Activated T-cell treated with anti-CD3 and anti-CD28 coated beads for 1 hour (primary cell): ENCODE measurements at regions not wholly inside any gene's neighbourhood (a gene's known extent, or its start where the extent isn't known, plus 50 kb on each side); places are given as distances from the start of the nearest gene placed in this dataset.

Source experiments
- DNase-seq: peaks from one replicate; pipeline ENCODE4 v3.0.0-alpha.2; 2020; ENCODE audit warnings: low read depth

GRCh38 chr22:48894064-48894671 is 933.5 kb downstream of the BRD1 start:
- no peak for DNase-seq

- no peak for DNase-seq
Observed at GRCh38 chr22:48893288-48894063, 934.2 kb downstream of the BRD1 start.

- no peak for DNase-seq
Observed at GRCh38 chr22:48892578-48893287, 934.9 kb downstream of the BRD1 start.

DNA sequence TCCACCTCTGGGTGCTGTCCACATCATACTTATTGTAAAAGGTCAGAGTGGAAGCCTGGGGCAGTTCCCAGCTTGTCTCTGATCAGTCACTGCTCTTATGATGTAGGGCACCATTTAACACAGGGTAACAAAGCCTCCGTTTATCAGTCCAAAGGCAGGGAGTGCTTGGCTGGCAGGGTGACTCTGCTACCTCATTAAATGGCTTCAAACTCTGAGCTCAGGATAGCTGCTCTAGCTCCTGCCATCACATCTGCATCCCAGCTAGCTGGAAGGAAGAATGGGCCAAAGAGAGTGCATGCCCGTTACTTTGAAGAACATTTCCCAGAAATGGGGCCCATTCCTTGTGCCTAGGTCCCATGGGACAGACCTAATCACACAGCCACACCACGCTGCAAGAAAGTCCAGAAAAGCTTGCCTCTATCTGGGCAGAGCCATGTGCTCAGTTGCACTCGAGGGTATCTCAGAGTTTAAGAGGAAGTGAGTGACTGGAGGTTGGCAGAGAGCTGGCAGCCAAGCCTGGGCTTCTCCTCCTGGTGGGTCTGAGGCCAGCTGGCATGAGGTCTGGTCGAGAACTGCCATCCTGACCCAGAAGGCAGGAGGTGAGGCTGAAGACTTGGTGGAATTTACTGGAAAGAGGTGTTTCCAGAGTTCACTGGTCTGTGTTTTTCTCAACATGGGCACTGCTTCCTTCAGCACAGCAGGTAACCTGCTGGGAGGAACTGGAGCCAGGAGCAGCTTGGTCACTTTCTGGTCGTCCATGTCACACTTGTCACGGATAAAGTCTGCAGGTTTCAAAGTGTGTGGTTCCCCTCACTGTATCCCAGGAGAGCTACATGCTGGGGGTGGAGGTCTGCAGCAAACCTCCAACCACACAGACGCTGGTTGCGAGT is 935.7 kb downstream of the BRD1 start:
- no peak for DNase-seq

GRCh38 chr22:48890693-48891554 is 936.7 kb downstream of the BRD1 start:
- no peak for DNase-seq

DNA sequence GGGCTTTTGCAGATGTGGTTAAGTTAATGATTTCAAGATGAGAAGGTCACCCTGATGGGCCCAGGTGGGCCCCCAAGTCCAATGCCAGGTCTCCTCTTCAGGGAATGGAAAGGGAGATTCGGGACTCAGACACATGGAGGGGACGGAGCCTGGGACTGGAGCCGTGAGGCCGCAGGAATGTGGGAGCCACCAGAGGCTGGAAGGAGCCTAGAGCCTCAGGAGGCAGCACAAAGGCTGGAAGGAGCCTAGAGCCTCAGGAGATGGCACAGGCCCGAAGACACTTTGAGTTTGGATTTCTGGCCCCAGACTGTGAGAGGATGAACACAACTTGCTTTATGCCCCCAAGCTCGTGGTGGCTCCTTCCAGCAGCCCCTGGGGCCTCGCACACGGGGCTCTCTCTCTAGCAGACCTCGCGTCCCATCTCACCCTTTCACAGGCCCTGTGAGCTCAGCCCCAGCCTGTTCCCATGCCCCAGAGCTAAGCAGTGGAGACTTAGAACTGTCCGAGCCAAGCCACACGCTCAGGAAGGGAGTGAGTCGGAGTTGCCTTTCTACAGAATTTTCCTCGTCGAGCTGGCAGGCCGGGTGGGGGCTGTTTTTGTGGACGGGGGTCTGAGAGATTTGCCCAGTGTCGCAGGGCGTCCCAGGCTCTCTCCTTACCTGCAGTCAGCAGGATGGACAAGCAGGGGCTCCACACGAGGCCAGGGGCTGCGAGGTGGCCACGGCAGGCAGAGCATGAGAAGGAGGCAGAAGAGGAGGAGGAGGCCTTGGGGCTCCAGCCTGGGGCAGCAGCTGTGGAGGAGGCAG is 937.6 kb downstream of the BRD1 start:
- DNase-seq, result no peak

- no peak for DNase-seq
Observed at GRCh38 chr22:48889209-48889830, 938.4 kb downstream of the BRD1 start.

- DNase-seq, result no peak
Observed at GRCh38 chr22:48888466-48889208, 939.0 kb downstream of the BRD1 start.

- no peak for DNase-seq
Observed at GRCh38 chr22:48887394-48888332, 940.0 kb downstream of the BRD1 start.

GRCh38 chr22:48886604-48887393 is 940.9 kb downstream of the BRD1 start:
- DNase-seq, result no peak

DNA sequence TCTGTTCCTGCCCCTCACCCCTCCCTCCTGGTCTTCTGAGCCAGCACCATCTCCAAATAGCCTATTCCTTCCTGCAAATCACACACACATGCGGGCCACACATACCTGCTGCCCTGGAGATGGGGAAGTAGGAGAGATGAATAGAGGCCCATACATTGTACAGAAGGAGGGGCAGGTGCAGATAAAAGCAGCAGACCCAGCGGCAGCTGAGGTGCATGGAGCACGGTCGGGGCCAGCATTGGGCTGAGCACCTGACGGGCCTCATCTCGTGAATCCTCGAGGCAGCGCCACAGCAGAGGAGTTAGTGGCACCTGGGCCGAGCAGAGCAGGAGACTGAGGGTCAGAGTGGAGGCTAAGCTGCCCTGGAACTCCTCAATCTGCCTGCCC is 941.8 kb downstream of the BRD1 start:
- DNase-seq, result no peak

- no peak for DNase-seq
Observed at GRCh38 chr22:48885271-48885918, 942.3 kb downstream of the BRD1 start.

DNA sequence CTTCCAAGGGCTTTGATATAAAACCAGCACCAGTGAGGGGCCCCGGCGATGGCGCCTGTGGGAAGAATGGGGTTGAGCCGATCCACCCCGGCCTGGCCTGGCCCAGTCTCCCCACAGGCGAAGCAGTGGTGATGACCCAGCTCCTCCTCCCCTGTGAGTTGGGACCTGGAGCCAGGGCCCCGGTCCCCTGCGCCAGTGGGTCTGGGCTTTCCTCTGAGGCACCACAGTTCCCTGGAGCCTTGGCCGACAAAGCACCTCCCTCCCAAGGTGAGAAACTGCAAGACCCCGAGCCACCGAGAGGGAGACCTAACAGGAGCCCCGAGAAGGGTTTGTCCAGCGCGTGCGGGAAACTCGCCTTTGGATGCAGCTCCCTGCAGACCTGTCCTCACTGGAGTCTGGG is 942.9 kb downstream of the BRD1 start:
- no peak for DNase-seq

DNA sequence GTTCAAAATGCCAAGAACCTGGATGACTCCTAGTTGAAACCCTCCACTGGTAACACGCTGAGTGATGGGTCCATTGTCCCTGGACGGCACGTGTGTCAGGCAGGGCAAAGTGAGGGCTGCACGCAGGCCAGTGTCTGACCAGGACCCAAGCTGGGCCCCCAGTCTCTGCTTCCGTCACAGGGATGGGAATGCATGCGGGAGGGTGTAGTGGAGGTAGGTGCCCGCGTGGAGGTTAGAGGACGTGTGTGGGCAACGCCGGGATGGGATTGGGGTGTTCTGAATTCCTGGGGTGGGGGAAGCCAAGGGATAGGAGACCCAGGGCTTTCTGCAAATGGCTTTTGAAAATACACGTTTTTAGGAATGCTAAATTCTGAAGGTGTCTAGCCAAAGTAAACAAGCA is 943.3 kb downstream of the BRD1 start:
- no peak for DNase-seq

GRCh38 chr22:48883211-48883960 is 944.3 kb downstream of the BRD1 start:
- no peak for DNase-seq

DNA sequence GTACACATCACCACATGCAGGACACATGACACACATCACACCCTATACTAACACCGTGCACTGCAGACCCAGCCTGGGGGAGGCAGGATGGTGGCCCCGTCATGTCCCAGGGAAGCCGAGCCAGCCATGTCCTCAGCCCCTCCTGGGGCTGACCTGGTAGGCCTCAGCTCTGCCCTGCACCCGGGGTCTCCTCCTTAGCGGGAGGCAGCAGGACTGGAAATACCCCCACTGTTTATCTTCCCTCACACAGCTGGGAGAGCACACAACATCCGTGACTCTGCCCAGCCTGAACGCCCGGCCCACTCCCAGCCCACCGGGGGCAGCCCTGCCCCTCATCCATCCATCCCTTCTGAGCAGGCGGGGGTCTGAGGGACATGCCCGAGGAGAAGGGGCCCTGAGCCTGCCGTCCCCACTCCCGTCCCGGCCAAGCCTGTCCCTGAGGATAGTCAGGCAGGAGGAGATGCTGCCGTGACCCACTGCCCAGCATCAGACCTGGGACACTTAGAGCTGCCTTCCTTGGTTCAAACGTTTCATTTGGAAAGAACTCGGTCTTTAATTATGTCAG is 945.0 kb downstream of the BRD1 start:
- no peak for DNase-seq
